HEK293 (cell line): ENCODE measurements at regions not wholly inside any gene's neighbourhood (a gene's known extent, or its start where the extent isn't known, plus 50 kb on each side); places are given as distances from the start of the nearest gene placed in this dataset.

Source experiments
- CTCF ChIA-PET: fragments of 350-600 bp; formaldehyde crosslinking; extraction: SDS; loops from one replicate; lab custom pipeline; 2021; ENCODE audit warnings: antibody characterized with exemption; lab: Yijun Ruan, JAX
- POLR2A ChIA-PET: fragments of 300-600 bp; formaldehyde crosslinking; extraction: SDS; loops from one replicate; lab custom pipeline; 2020; ENCODE audit warnings: antibody characterized with exemption, inconsistent platforms; lab: Yijun Ruan, JAX
- H3K27ac ChIP-seq: fragments of 200-500 bp; sonication (Bioruptor generic); 2 replicates; pipeline ENCODE4 v1.5.1; 2014; ENCODE audit warnings: low read depth, low read length, control low read depth, inconsistent platforms; ENCODE audit errors: extremely low read depth
- H3K36me3 ChIP-seq, 2 experiments: fragments of 200-500 bp in 1 of 2; sonication (Bioruptor generic) in 1 of 2; 1 replicate in 1 of 2; 2 replicates in 1 of 2; pipeline ENCODE4 v1.5.1; 2014 to 2017; ENCODE audit warnings: inconsistent platforms in 2 of 2, low read length in 2 of 2; ENCODE audit not compliant: control insufficient read depth in 2 of 2, insufficient read depth in 1 of 2
- H3K4me1 ChIP-seq: fragments of 200-500 bp; sonication (Bioruptor generic); 2 replicates; pipeline ENCODE4 v1.5.1; 2014; ENCODE audit warnings: mild to moderate bottlenecking, low read length, inconsistent platforms; ENCODE audit not compliant: control insufficient read depth, insufficient read depth
- H3K4me3 ChIP-seq: 2 replicates; pipeline ENCODE4 v1.5.1; 2011; ENCODE audit warnings: low read depth, mild to moderate bottlenecking, control low read depth, low read length, moderate library complexity
- H3K9me3 ChIP-seq: fragments of 200-500 bp; sonication (Bioruptor generic); 2 replicates; pipeline ENCODE4 v1.5.1; 2014; ENCODE audit warnings: low read depth, low read length, inconsistent platforms; ENCODE audit not compliant: control insufficient read depth, insufficient read depth
- FEZF1 ChIP-seq: fragments of 450-650 bp; formaldehyde crosslinking; IDR thresholded peaks from 2 replicates; pipeline ENCODE4 v1.5.1; 2016; ENCODE audit warnings: missing biosample characterization, missing genetic modification characterization
- KLF9 ChIP-seq: fragments of 450-650 bp; formaldehyde crosslinking; IDR thresholded peaks from 2 replicates; pipeline ENCODE4 v1.5.1; 2016; ENCODE audit warnings: missing biosample characterization, missing genetic modification characterization, low read depth
- MZF1 ChIP-seq: fragments of 450-650 bp; formaldehyde crosslinking; IDR thresholded peaks from 2 replicates; pipeline ENCODE4 v1.5.1; 2017; ENCODE audit warnings: missing biosample characterization, missing genetic modification characterization, borderline replicate concordance
- PRDM1 ChIP-seq: fragments of 450-650 bp; formaldehyde crosslinking; IDR thresholded peaks from 2 replicates; pipeline ENCODE4; 2016; ENCODE audit warnings: missing biosample characterization, missing genetic modification characterization
- WT1 ChIP-seq: fragments of 450-650 bp; formaldehyde crosslinking; IDR thresholded peaks from 2 replicates; pipeline ENCODE4 v1.5.1; 2016; ENCODE audit warnings: missing biosample characterization, missing genetic modification characterization
- ZBTB1 ChIP-seq: fragments of 450-650 bp; formaldehyde crosslinking; IDR thresholded peaks from 2 replicates; pipeline ENCODE4 v1.5.1; 2016; ENCODE audit warnings: missing biosample characterization, missing genetic modification characterization
- ZNF121 ChIP-seq: fragments of 450-650 bp; formaldehyde crosslinking; IDR thresholded peaks from 2 replicates; pipeline ENCODE4 v1.5.1; 2016; ENCODE audit warnings: missing biosample characterization, missing genetic modification characterization
- ZNF184 ChIP-seq: fragments of 450-650 bp; IDR thresholded peaks from 2 replicates; pipeline ENCODE4 v1.5.1; 2018; ENCODE audit warnings: missing biosample characterization, mild to moderate bottlenecking, missing genetic modification characterization
- ZNF324 ChIP-seq: fragments of 450-650 bp; formaldehyde crosslinking; IDR thresholded peaks from 2 replicates; pipeline ENCODE4 v1.5.1; 2016; ENCODE audit warnings: missing biosample characterization, missing genetic modification characterization
- ZNF362 ChIP-seq: fragments of 450-650 bp; formaldehyde crosslinking; IDR thresholded peaks from 2 replicates; pipeline ENCODE4 v1.5.1; 2016; ENCODE audit warnings: missing biosample characterization, missing genetic modification characterization
- ZNF416 ChIP-seq: fragments of 450-650 bp; formaldehyde crosslinking; IDR thresholded peaks from 2 replicates; pipeline ENCODE4 v1.5.1; 2016; ENCODE audit warnings: missing biosample characterization, missing genetic modification characterization
- ZNF48 ChIP-seq: fragments of 450-650 bp; formaldehyde crosslinking; IDR thresholded peaks from 2 replicates; pipeline ENCODE4 v1.5.1; 2016; ENCODE audit warnings: missing biosample characterization, missing genetic modification characterization
- ZNF560 ChIP-seq: fragments of 450-650 bp; formaldehyde crosslinking; IDR thresholded peaks from 2 replicates; pipeline ENCODE4 v1.5.1; 2017; ENCODE audit warnings: missing biosample characterization, missing genetic modification characterization, borderline replicate concordance
- ZNF561 ChIP-seq: fragments of 450-650 bp; IDR thresholded peaks from 2 replicates; pipeline ENCODE4 v1.5.1; 2018; ENCODE audit warnings: missing biosample characterization, missing genetic modification characterization, borderline replicate concordance
- ZNF639 ChIP-seq: fragments of 450-650 bp; formaldehyde crosslinking; IDR thresholded peaks from 2 replicates; pipeline ENCODE4 v1.5.1; 2016; ENCODE audit warnings: missing biosample characterization, missing genetic modification characterization
- ZSCAN18 ChIP-seq: fragments of 450-650 bp; formaldehyde crosslinking; IDR thresholded peaks from 2 replicates; pipeline ENCODE4 v1.5.1; 2016; ENCODE audit warnings: missing biosample characterization, missing genetic modification characterization
- TF ChIP-seq, protein P1 (sequence below): fragments of 450-650 bp; formaldehyde crosslinking; conservative IDR thresholded peaks from 2 replicates; pipeline ENCODE4 v1.5.1; 2016; ENCODE audit warnings: low read depth, missing biosample characterization, missing genetic modification characterization
- TF ChIP-seq, protein P2 (sequence below): fragments of 450-650 bp; formaldehyde crosslinking; IDR thresholded peaks from 2 replicates; pipeline ENCODE4 v1.5.1; 2016; ENCODE audit warnings: missing biosample characterization, missing genetic modification characterization

GRCh38 chr4:123506011-123506695 lies 109.6 kb downstream of the SPRY1 start (continued):
- TF ChIP-seq, protein P1, sequence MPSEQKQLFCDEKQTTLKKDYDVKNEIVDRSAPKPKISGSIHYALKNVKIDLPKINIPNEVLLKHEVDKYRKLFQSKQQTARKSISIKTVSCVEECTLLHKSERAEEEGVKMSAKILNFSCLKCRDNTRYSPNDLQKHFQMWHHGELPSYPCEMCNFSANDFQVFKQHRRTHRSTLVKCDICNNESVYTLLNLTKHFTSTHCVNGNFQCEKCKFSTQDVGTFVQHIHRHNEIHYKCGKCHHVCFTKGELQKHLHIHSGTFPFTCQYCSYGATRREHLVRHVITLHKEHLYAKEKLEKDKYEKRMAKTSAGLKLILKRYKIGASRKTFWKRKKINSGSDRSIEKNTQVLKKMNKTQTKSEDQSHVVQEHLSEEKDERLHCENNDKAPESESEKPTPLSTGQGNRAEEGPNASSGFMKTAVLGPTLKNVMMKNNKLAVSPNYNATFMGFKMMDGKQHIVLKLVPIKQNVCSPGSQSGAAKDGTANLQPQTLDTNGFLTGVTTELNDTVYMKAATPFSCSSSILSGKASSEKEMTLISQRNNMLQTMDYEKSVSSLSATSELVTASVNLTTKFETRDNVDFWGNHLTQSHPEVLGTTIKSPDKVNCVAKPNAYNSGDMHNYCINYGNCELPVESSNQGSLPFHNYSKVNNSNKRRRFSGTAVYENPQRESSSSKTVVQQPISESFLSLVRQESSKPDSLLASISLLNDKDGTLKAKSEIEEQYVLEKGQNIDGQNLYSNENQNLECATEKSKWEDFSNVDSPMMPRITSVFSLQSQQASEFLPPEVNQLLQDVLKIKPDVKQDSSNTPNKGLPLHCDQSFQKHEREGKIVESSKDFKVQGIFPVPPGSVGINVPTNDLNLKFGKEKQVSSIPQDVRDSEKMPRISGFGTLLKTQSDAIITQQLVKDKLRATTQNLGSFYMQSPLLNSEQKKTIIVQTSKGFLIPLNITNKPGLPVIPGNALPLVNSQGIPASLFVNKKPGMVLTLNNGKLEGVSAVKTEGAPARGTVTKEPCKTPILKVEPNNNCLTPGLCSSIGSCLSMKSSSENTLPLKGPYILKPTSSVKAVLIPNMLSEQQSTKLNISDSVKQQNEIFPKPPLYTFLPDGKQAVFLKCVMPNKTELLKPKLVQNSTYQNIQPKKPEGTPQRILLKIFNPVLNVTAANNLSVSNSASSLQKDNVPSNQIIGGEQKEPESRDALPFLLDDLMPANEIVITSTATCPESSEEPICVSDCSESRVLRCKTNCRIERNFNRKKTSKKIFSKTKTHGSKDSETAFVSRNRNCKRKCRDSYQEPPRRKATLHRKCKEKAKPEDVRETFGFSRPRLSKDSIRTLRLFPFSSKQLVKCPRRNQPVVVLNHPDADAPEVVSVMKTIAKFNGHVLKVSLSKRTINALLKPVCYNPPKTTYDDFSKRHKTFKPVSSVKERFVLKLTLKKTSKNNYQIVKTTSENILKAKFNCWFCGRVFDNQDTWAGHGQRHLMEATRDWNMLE (tag by site-specific recombination): no peak
- no peak for TF ChIP-seq ZNF362
- no peak for TF ChIP-seq ZNF561 (tag by site-specific recombination)
- no peak for TF ChIP-seq PRDM1 (tag by site-specific recombination)
- TF ChIP-seq ZNF121: no peak
- no peak for TF ChIP-seq ZNF48 (tag by site-specific recombination)
- TF ChIP-seq WT1 (tag by site-specific recombination): no peak
- no peak for TF ChIP-seq ZNF639
- TF ChIP-seq ZNF416 (tag by site-specific recombination): no peak
- no peak for TF ChIP-seq MZF1 (tag by site-specific recombination)

GRCh38 chr4:123507376-123507775 lies 110.8 kb downstream of the SPRY1 start:
- CTCF ChIA-PET: no interaction called here
- Histone ChIP-seq H3K4me1 (no peaks in the 10 kb centered on the region), H3K27ac (no peak overlapping the region), H3K36me3 (no peaks in the 10 kb centered on the region), H3K4me3 (no peak overlapping the region), H3K9me3 (no peaks in the 10 kb centered on the region)
- TF ChIP-seq FEZF1 (tag by site-specific recombination) (no peak), ZNF184 (tag by site-specific recombination) (no peak), ZNF560 (tag by site-specific recombination) (no peak), ZNF324 (tag by site-specific recombination) (no peak), ZBTB1 (tag by site-specific recombination) (no peak), KLF9 (no peak), ZSCAN18 (tag by site-specific recombination) (no peak)
- TF ChIP-seq, protein P2, sequence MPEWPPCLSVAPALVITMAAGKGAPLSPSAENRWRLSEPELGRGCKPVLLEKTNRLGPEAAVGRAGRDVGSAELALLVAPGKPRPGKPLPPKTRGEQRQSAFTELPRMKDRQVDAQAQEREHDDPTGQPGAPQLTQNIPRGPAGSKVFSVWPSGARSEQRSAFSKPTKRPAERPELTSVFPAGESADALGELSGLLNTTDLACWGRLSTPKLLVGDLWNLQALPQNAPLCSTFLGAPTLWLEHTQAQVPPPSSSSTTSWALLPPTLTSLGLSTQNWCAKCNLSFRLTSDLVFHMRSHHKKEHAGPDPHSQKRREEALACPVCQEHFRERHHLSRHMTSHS (tag by site-specific recombination): no peak
- POLR2A ChIA-PET: no interaction called here
